ENCODE measurements at regions not wholly inside any gene's neighbourhood (a gene's known extent, or its start where the extent isn't known, plus 50 kb on each side); places are given as distances from the start of the nearest gene placed in this dataset.
"Not testable (repeated sequence)": the region's sequence is repeated elsewhere in the genome, so short reads cannot be mapped to it uniquely, and the experiment has no call there.

- no peak for DNase-seq
Observed at GRCh38 chr5:99247346-99247745, 318.5 kb upstream of the CHD1 start.

GRCh38 chr5:99243111-99243510 lies 314.3 kb upstream of the CHD1 start:
- DNase-seq: no peak

- no peak for DNase-seq
Observed at GRCh38 chr5:99239826-99240360, 311.1 kb upstream of the CHD1 start.

GRCh38 chr5:99191206-99191745 lies 262.5 kb upstream of the CHD1 start:
- DNase-seq: no peak

- DNase-seq: no peak
Observed at GRCh38 chr5:99187611-99188010, 258.8 kb upstream of the CHD1 start.

GRCh38 chr5:99179206-99179605 lies 250.4 kb upstream of the CHD1 start:
- no peak for DNase-seq

- no peak for DNase-seq
Observed at GRCh38 chr5:99177796-99178195, 249.0 kb upstream of the CHD1 start.

- no peak for DNase-seq
Observed at GRCh38 chr5:99176186-99176585, 247.4 kb upstream of the CHD1 start.

GRCh38 chr5:99169309-99169708 lies 240.5 kb upstream of the CHD1 start:
- DNase-seq: peak; percentile 2

- DNase-seq: not testable (repeated sequence)
Observed at GRCh38 chr5:99161538-99161937, 232.7 kb upstream of the CHD1 start.

GRCh38 chr5:99156688-99157087 lies 227.9 kb upstream of the CHD1 start:
- no peak for DNase-seq

GRCh38 chr5:99143283-99143795 lies 214.5 kb upstream of the CHD1 start:
- DNase-seq: not testable (repeated sequence)

- DNase-seq: no peak
Observed at GRCh38 chr5:99141534-99142128, 212.8 kb upstream of the CHD1 start.

- DNase-seq: no peak
Observed at GRCh38 chr5:99138911-99139310, 210.1 kb upstream of the CHD1 start.

GRCh38 chr5:99133921-99134320 lies 205.1 kb upstream of the CHD1 start:
- no peak for DNase-seq

GRCh38 chr5:99129768-99130501 lies 201.1 kb upstream of the CHD1 start:
- no peak for DNase-seq

GRCh38 chr5:99122976-99123375 lies 194.2 kb upstream of the CHD1 start:
- DNase-seq: no peak

- no peak for DNase-seq
Observed at GRCh38 chr5:99119326-99119725, 190.5 kb upstream of the CHD1 start.

GRCh38 chr5:99116526-99116925 lies 187.7 kb upstream of the CHD1 start:
- no peak for DNase-seq

- DNase-seq: no peak
Observed at GRCh38 chr5:99109894-99110293, 181.1 kb upstream of the CHD1 start.

GRCh38 chr5:99105216-99105615 lies 176.4 kb upstream of the CHD1 start:
- DNase-seq: no peak

GRCh38 chr5:99104538-99105132 lies 175.8 kb upstream of the CHD1 start:
- peak; percentile 16 for DNase-seq

- no peak for DNase-seq
Observed at GRCh38 chr5:99102073-99102697, 173.4 kb upstream of the CHD1 start.

Measured in SHP77 treated with DMSO at 0.1 percent for 48 hours (cell line).